Fibroblast of lung (primary cell): ENCODE measurements at regions not wholly inside any gene's neighbourhood (a gene's known extent, or its start where the extent isn't known, plus 50 kb on each side); places are given as distances from the start of the nearest gene placed in this dataset.
A peak's percentile ranks its signal among the peaks of the same experiment; 100 is the strongest.

Experiments
- DNase-seq, 2 donors: peaks; one replicate each; pipeline versions ENCODE4 v3.0.0 to v3.0.0-alpha.2; 2010; ENCODE audit warnings: low read depth in 2 of 2
- H2AFZ ChIP-seq: 2 replicates; pipeline ENCODE4 v1.5.1; 2012; ENCODE audit warnings: low read length, control low read depth, inconsistent platforms
- H3K27ac ChIP-seq: 2 replicates; pipeline ENCODE4 v1.5.1; 2011; ENCODE audit warnings: low read length, control low read depth; ENCODE audit not compliant: insufficient read depth
- H3K27me3 ChIP-seq: 2 replicates; pipeline ENCODE4 v1.5.1; 2011; ENCODE audit warnings: mild to moderate bottlenecking, low read length; ENCODE audit not compliant: control insufficient read depth, insufficient read depth
- H3K36me3 ChIP-seq: 2 replicates; pipeline ENCODE4 v1.5.1; 2011; ENCODE audit warnings: low read length; ENCODE audit not compliant: control insufficient read depth, insufficient read depth
- H3K4me1 ChIP-seq: 2 replicates; pipeline ENCODE4 v1.5.1; 2011; ENCODE audit warnings: low read length; ENCODE audit not compliant: control insufficient read depth, insufficient read depth; ENCODE audit errors: extremely low read depth
- H3K4me2 ChIP-seq: 2 replicates; pipeline ENCODE4 v1.5.1; 2011; ENCODE audit warnings: low read length, control low read depth; ENCODE audit not compliant: insufficient read depth; ENCODE audit errors: extremely low read depth
- H3K4me3 ChIP-seq, 4 experiments: fragments of 200-600 bp in 1 of 4; sonication (generic) in 1 of 4; replicated peaks in 1 of 4; 2 replicates each; pipeline ENCODE4 v1.5.1; 2011 to 2016; ENCODE audit warnings: low read length in 4 of 4, low read depth in 3 of 4, mild to moderate bottlenecking in 3 of 4, control low read depth in 2 of 4, inconsistent platforms in 1 of 4, mixed read lengths in 1 of 4; ENCODE audit not compliant: insufficient read depth in 1 of 4; ENCODE audit errors: control extremely low read depth in 1 of 4
- H3K79me2 ChIP-seq: 2 replicates; pipeline ENCODE4 v1.5.1; 2012; ENCODE audit warnings: mild to moderate bottlenecking, low read length, inconsistent platforms; ENCODE audit not compliant: control insufficient read depth, insufficient read depth
- H3K9ac ChIP-seq: 2 replicates; pipeline ENCODE4 v1.5.1; 2011; ENCODE audit warnings: mild to moderate bottlenecking, low read length, control low read depth; ENCODE audit not compliant: insufficient read depth
- H3K9me3 ChIP-seq: 2 replicates; pipeline ENCODE4 v1.5.1; 2012; ENCODE audit warnings: low read depth, low read length; ENCODE audit not compliant: control insufficient read depth, insufficient read depth
- H4K20me1 ChIP-seq: 2 replicates; pipeline ENCODE4 v1.5.1; 2011; ENCODE audit warnings: low read length; ENCODE audit not compliant: control insufficient read depth, insufficient read depth; ENCODE audit errors: extremely low read depth
- CTCF ChIP-seq, 2 donors: IDR thresholded peaks in 1 of 2; conservative IDR thresholded peaks in 1 of 2; 1 replicate in 1 of 2; 2 replicates in 1 of 2; pipeline ENCODE4 v1.5.1; 2011 to 2012; ENCODE audit warnings: low read length in 2 of 2, control low read depth in 1 of 2, inconsistent platforms in 1 of 2, low read depth in 1 of 2, mild to moderate bottlenecking in 1 of 2
- EZH2 ChIP-seq: IDR thresholded peaks from 2 replicates; pipeline ENCODE4 v1.5.1; 2012; ENCODE audit warnings: low read length, control low read depth, mild to moderate bottlenecking; ENCODE audit errors: missing control alignments

GRCh38 chr11:105367129-105367528, 227.6 kb upstream of the CARD18 start:
- no peak overlapping the region for H3K4me2 ChIP-seq
- no peaks in the 10 kb centered on the region for H3K36me3 ChIP-seq
- H3K9ac ChIP-seq = no peak overlapping the region
- H4K20me1 ChIP-seq = no peaks in the 10 kb centered on the region
- no peaks in the 10 kb centered on the region for H3K27me3 ChIP-seq
- no peaks in the 10 kb centered on the region for H3K79me2 ChIP-seq
- DNase-seq = no peak
- H2AFZ ChIP-seq = no peak overlapping the region
- H3K4me3 ChIP-seq = no peak overlapping the region
- no peak for TF ChIP-seq EZH2
- TF ChIP-seq CTCF (conservative IDR thresholded peaks at IDR 0.05 in 1 of 2, IDR thresholded peaks at IDR 0.05 in 1 of 2; ENCODE audit: low read depth in 1 of 2, low read length in 2 of 2) = no peak
- no peak overlapping the region for H3K27ac ChIP-seq
- H3K9me3 ChIP-seq = no peaks in the 10 kb centered on the region
- no peaks in the 10 kb centered on the region for H3K4me1 ChIP-seq

GRCh38 chr11:105361651-105362050, 222.1 kb upstream of the CARD18 start:
- no peak overlapping the region for H3K27ac ChIP-seq
- no peak overlapping the region for H3K4me3 ChIP-seq
- no peaks in the 10 kb centered on the region for H3K4me1 ChIP-seq
- no peaks in the 10 kb centered on the region for H3K79me2 ChIP-seq
- H4K20me1 ChIP-seq = no peaks in the 10 kb centered on the region
- no peaks in the 10 kb centered on the region for H3K9me3 ChIP-seq
- H3K4me2 ChIP-seq = no peak overlapping the region
- no peaks in the 10 kb centered on the region for H3K27me3 ChIP-seq
- no peaks in the 10 kb centered on the region for H3K36me3 ChIP-seq
- no peak for TF ChIP-seq EZH2
- no peak for TF ChIP-seq CTCF (conservative IDR thresholded peaks at IDR 0.05 in 1 of 2, IDR thresholded peaks at IDR 0.05 in 1 of 2; ENCODE audit: low read depth in 1 of 2, low read length in 2 of 2)
- no peak overlapping the region for H2AFZ ChIP-seq
- DNase-seq = no peak
- H3K9ac ChIP-seq = no peak overlapping the region

- H2AFZ ChIP-seq = no peak overlapping the region
- H4K20me1 ChIP-seq = no peaks in the 10 kb centered on the region
- H3K36me3 ChIP-seq = no peaks in the 10 kb centered on the region
- no peak overlapping the region for H3K4me2 ChIP-seq
- no peaks in the 10 kb centered on the region for H3K79me2 ChIP-seq
- DNase-seq = peak in 1 of 2 donors; percentile 77
- no peaks in the 10 kb centered on the region for H3K27me3 ChIP-seq
- no peak overlapping the region for H3K27ac ChIP-seq
- no peak overlapping the region for H3K9ac ChIP-seq
- H3K4me3 ChIP-seq = no peak overlapping the region
- H3K4me1 ChIP-seq = no peaks in the 10 kb centered on the region
- TF ChIP-seq CTCF (conservative IDR thresholded peaks at IDR 0.05 in 1 of 2, IDR thresholded peaks at IDR 0.05 in 1 of 2; ENCODE audit: low read depth in 1 of 2, low read length in 2 of 2) (no peak), EZH2 (no peak)
- H3K9me3 ChIP-seq = no peaks in the 10 kb centered on the region
These were observed 218.2 kb upstream of the CARD18 start for GRCh38 chr11:105357764-105358163.
